ENCODE measurements at regions not wholly inside any gene's neighbourhood (a gene's known extent, or its start where the extent isn't known, plus 50 kb on each side); places are given as distances from the start of the nearest gene placed in this dataset.

- TF ChIP-seq CTCF (IDR thresholded peaks at IDR 0.05) (no peak), EZH2 (IDR thresholded peaks at IDR 0.05; ENCODE audit: borderline replicate concordance, insufficient read depth, low read depth, low read length, poor library complexity, severe bottlenecking) (no peak)
These were observed 833.8 kb downstream of the JRKL start for GRCh38 chr11:97223647-97224046.
